Ovary (tissue), 3 donors: ENCODE measurements at regions not wholly inside any gene's neighbourhood (a gene's known extent, or its start where the extent isn't known, plus 50 kb on each side); places are given as distances from the start of the nearest gene placed in this dataset.

Experiments used
- CTCF ChIP-seq, 3 donors: fragments of 450-650 bp in 2 of 3; fragments of 200-600 bp in 1 of 3; IDR thresholded peaks; one replicate each; pipeline versions ENCODE4 v1.5.1 to v1.8.0; 2016 to 2022; ENCODE audit warnings: antibody characterized with exemption in 3 of 3, mild to moderate bottlenecking in 1 of 3
- EP300 ChIP-seq: sonication (generic); formaldehyde crosslinking; IDR thresholded peaks from one replicate; pipeline ENCODE4 v1.6.1; 2017; ENCODE audit warnings: antibody characterized with exemption
- POLR2A ChIP-seq: fragments of 450-650 bp; IDR thresholded peaks from one replicate; pipeline ENCODE4 v1.6.1; 2017; ENCODE audit warnings: antibody characterized with exemption, mild to moderate bottlenecking, moderate library complexity
- donor health status: DM: no; HTN: no; CAD: no.

GRCh38 chr20:40760399-40760798 lies 71.4 kb upstream of the MAFB start:
- TF ChIP-seq CTCF (IDR thresholded peaks at IDR 0.05) (no peak), POLR2A (no peak), EP300 (no peak)
